SH-SY5Y (cell line): ENCODE measurements at regions not wholly inside any gene's neighbourhood (a gene's known extent, or its start where the extent isn't known, plus 50 kb on each side); places are given as distances from the start of the nearest gene placed in this dataset.

Source experiments
- GATA2 ChIP-seq: IDR thresholded peaks from 2 replicates; pipeline ENCODE4 v1.6.1; 2011; ENCODE audit warnings: mild to moderate bottlenecking, low read depth, low read length
- GATA3 ChIP-seq: IDR thresholded peaks from 2 replicates; pipeline ENCODE4 v1.6.1; 2011; ENCODE audit warnings: low read depth, mild to moderate bottlenecking, low read length, moderate library complexity

DNA sequence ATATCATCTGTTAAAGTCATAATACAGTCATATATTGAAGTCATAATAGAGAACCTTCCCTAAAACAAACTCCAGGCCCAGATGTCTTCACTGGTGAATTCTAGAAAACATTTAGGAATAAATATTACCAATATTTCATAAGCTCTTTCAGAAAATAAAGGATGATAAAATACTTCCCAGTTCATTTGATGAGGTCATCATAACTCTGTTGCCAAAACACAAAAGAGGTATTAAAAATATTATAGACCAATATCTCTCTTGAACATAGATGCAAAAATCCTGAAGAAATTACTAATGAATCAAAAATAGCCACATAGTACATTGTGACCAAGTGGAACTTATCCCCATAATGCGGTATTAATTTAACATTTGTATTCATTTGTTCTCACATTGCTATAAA, 132.4 kb upstream of the ZP4 start:
- TF ChIP-seq GATA2 = no peak
- TF ChIP-seq GATA3 = no peak
